ENCODE measurements at regions not wholly inside any gene's neighbourhood (a gene's known extent, or its start where the extent isn't known, plus 50 kb on each side); places are given as distances from the start of the nearest gene placed in this dataset.
A peak's percentile ranks its signal among the peaks of the same experiment; 100 is the strongest.

- ATAC-seq (peak; percentile 8), DNase-seq (ENCODE audit: low spot score in 2 of 2) (no peak)
- Mint-ChIP-seq H3K4me1 (no peaks in the 10 kb centered on the region), H3K4me3 (no peak overlapping the region), H3K9me3 (peaks cover 8% of the 10 kb centered on the region), H3K36me3 (no peaks in the 10 kb centered on the region), H3K27ac (no peak overlapping the region)
These were observed 142.4 kb upstream of the SLC24A3 start for GRCh38 chr20:19070026-19070425.

- Mint-ChIP-seq H3K9me3 (peaks cover 5% of the 10 kb centered on the region), H3K36me3 (no peaks in the 10 kb centered on the region), H3K4me3 (no peak overlapping the region), H3K4me1 (no peaks in the 10 kb centered on the region), H3K27ac (no peak overlapping the region)
- ATAC-seq (no peak), DNase-seq (ENCODE audit: low spot score in 2 of 2) (no peak)
These were observed 141.6 kb upstream of the SLC24A3 start for GRCh38 chr20:19070681-19071445.

GRCh38 chr20:19071446-19071725 lies 141.1 kb upstream of the SLC24A3 start:
- no peaks in the 10 kb centered on the region for H3K36me3 Mint-ChIP-seq
- DNase-seq (ENCODE audit: low spot score in 2 of 2) (no peak), ATAC-seq (no peak)
- H3K4me3 Mint-ChIP-seq, result no peak overlapping the region
- H3K27ac Mint-ChIP-seq, result no peak overlapping the region
- H3K9me3 Mint-ChIP-seq, result peaks cover 5% of the 10 kb centered on the region
- no peaks in the 10 kb centered on the region for H3K4me1 Mint-ChIP-seq

GRCh38 chr20:19071902-19072498 lies 140.4 kb upstream of the SLC24A3 start:
- Mint-ChIP-seq H3K36me3 (no peaks in the 10 kb centered on the region), H3K27ac (no peak overlapping the region), H3K4me3 (no peak overlapping the region), H3K4me1 (no peaks in the 10 kb centered on the region), H3K9me3 (peaks cover 5% of the 10 kb centered on the region)
- ATAC-seq, result no peak
- DNase-seq (ENCODE audit: low spot score in 2 of 2), result no peak

GRCh38 chr20:19072988-19073387 lies 139.5 kb upstream of the SLC24A3 start:
- Mint-ChIP-seq H3K36me3 (no peaks in the 10 kb centered on the region), H3K27ac (no peak overlapping the region), H3K4me3 (no peak overlapping the region), H3K4me1 (no peaks in the 10 kb centered on the region), H3K9me3 (peaks cover 5% of the 10 kb centered on the region)
- ATAC-seq, result no peak
- no peak for DNase-seq (ENCODE audit: low spot score in 2 of 2)

GRCh38 chr20:19073584-19074218 lies 138.7 kb upstream of the SLC24A3 start:
- H3K4me3 Mint-ChIP-seq, result no peak overlapping the region
- H3K27ac Mint-ChIP-seq, result no peak overlapping the region
- H3K36me3 Mint-ChIP-seq, result no peaks in the 10 kb centered on the region
- ATAC-seq (no peak), DNase-seq (ENCODE audit: low spot score in 2 of 2) (no peak)
- H3K4me1 Mint-ChIP-seq, result no peaks in the 10 kb centered on the region
- H3K9me3 Mint-ChIP-seq, result peaks cover 2% of the 10 kb centered on the region

GRCh38 chr20:19074356-19074755 lies 138.1 kb upstream of the SLC24A3 start:
- no peaks in the 10 kb centered on the region for H3K36me3 Mint-ChIP-seq
- H3K4me1 Mint-ChIP-seq, result no peaks in the 10 kb centered on the region
- ATAC-seq (no peak), DNase-seq (ENCODE audit: low spot score in 2 of 2) (no peak)
- no peaks in the 10 kb centered on the region for H3K9me3 Mint-ChIP-seq
- no peak overlapping the region for H3K4me3 Mint-ChIP-seq
- no peak overlapping the region for H3K27ac Mint-ChIP-seq

GRCh38 chr20:19074828-19075516 lies 137.5 kb upstream of the SLC24A3 start:
- ATAC-seq (peak; percentile 19), DNase-seq (ENCODE audit: low spot score in 2 of 2) (no peak)
- no peak overlapping the region for H3K4me3 Mint-ChIP-seq
- H3K27ac Mint-ChIP-seq, result no peak overlapping the region
- no peaks in the 10 kb centered on the region for H3K36me3 Mint-ChIP-seq
- no peaks in the 10 kb centered on the region for H3K9me3 Mint-ChIP-seq
- no peaks in the 10 kb centered on the region for H3K4me1 Mint-ChIP-seq

- ATAC-seq (peak; percentile 14), DNase-seq (ENCODE audit: low spot score in 2 of 2) (no peak)
- no peak overlapping the region for H3K4me3 Mint-ChIP-seq
- no peak overlapping the region for H3K27ac Mint-ChIP-seq
- no peaks in the 10 kb centered on the region for H3K9me3 Mint-ChIP-seq
- no peaks in the 10 kb centered on the region for H3K36me3 Mint-ChIP-seq
- no peaks in the 10 kb centered on the region for H3K4me1 Mint-ChIP-seq
These were observed 134.8 kb upstream of the SLC24A3 start for GRCh38 chr20:19077370-19078220.

GRCh38 chr20:19078448-19079373 lies 133.7 kb upstream of the SLC24A3 start:
- Mint-ChIP-seq H3K27ac (no peak overlapping the region), H3K4me3 (no peak overlapping the region), H3K4me1 (no peaks in the 10 kb centered on the region), H3K36me3 (no peaks in the 10 kb centered on the region), H3K9me3 (no peaks in the 10 kb centered on the region)
- ATAC-seq (no peak), DNase-seq (ENCODE audit: low spot score in 2 of 2) (no peak)

GRCh38 chr20:19079536-19080299 lies 132.7 kb upstream of the SLC24A3 start:
- H3K4me3 Mint-ChIP-seq, result no peak overlapping the region
- no peak overlapping the region for H3K27ac Mint-ChIP-seq
- no peaks in the 10 kb centered on the region for H3K4me1 Mint-ChIP-seq
- DNase-seq (ENCODE audit: low spot score in 2 of 2) (no peak), ATAC-seq (no peak)
- H3K9me3 Mint-ChIP-seq, result no peaks in the 10 kb centered on the region
- no peaks in the 10 kb centered on the region for H3K36me3 Mint-ChIP-seq

GRCh38 chr20:19081937-19082336 lies 130.5 kb upstream of the SLC24A3 start:
- ATAC-seq (no peak), DNase-seq (ENCODE audit: low spot score in 2 of 2) (no peak)

GRCh38 chr20:19083136-19083621 lies 129.3 kb upstream of the SLC24A3 start:
- no peak overlapping the region for H3K27ac Mint-ChIP-seq
- H3K4me3 Mint-ChIP-seq, result no peak overlapping the region
- H3K36me3 Mint-ChIP-seq, result no peaks in the 10 kb centered on the region
- ATAC-seq (no peak), DNase-seq (ENCODE audit: low spot score in 2 of 2) (no peak)
- H3K9me3 Mint-ChIP-seq, result no peaks in the 10 kb centered on the region
- no peaks in the 10 kb centered on the region for H3K4me1 Mint-ChIP-seq

More at GRCh38 chr20:19081937-19082336, 130.5 kb upstream of the SLC24A3 start:
- Mint-ChIP-seq H3K9me3 (no peaks in the 10 kb centered on the region), H3K4me3 (no peak overlapping the region), H3K36me3 (no peaks in the 10 kb centered on the region), H3K27ac (no peak overlapping the region), H3K4me1 (no peaks in the 10 kb centered on the region)

Data from stimulated activated effector memory CD8-positive, alpha-beta T cell treated with anti-CD3 and anti-CD28 coated beads, Interleukin-12 subunit alpha, Interleukin-12 subunit beta, amount 100 ng/mL, for 72 hours (primary cell).